OCI-LY3 (cell line): ENCODE measurements at regions not wholly inside any gene's neighbourhood (a gene's known extent, or its start where the extent isn't known, plus 50 kb on each side); places are given as distances from the start of the nearest gene placed in this dataset.

Experiments
- EZH2phosphoT487 ChIP-seq: fragments of 200-600 bp; shearing (Covaris generic); IDR thresholded peaks from 2 replicates; pipeline ENCODE4 v1.6.1; 2018; ENCODE audit warnings: antibody characterized with exemption, mixed run types, low read depth
- TF ChIP-seq, protein P1 (sequence below): fragments of 200-600, 300-600 bp; sonication (generic); IDR thresholded peaks from 2 replicates; pipeline ENCODE4 v1.5.1; 2014; ENCODE audit warnings: antibody characterized with exemption, low read length, low read depth

DNA sequence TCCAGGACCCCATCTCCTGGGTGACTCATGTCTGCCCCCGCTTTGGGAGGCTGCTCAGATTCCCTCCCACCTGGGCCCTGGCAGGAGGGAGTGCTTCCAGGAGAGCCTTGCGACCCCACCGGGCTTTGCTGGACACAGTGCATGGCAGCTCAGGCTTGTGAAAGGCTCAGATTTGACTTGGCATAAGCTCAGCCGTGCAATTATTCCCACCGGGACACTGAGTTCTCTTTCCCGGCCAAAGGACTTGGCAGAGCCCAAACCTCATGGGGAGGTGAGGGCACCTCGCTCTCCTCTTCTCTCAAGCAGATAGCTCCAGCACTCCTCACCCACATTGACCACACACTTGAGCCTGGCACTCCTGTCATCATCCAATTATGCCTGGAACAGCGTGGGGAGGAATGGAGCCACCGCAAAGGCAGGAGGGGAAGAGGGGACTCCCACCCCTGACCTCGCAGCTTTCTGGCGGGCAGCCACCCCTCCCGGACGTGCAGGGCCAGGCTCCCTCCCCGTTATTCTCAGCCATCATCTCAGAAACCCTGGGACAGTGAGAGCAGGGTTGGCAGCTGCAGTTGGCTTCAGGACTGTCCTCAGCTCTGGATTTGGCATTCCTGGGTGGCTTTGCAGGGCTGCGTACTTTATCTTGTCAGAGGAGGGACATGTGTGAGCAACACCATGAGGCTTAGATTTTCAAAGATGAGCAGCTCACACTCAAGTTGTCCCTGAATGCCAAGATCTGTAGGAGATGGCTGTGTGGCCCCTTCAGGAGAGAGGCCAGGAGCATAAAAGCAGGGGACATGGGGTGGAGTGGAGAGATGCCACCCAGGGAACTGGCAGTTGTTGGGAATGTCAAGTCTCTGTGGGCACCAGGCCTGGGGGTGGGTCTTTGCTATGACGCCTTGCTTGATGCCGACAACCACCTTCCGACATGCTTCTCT, 306.2 kb downstream of the TEX29 start:
- TF ChIP-seq, protein P1, sequence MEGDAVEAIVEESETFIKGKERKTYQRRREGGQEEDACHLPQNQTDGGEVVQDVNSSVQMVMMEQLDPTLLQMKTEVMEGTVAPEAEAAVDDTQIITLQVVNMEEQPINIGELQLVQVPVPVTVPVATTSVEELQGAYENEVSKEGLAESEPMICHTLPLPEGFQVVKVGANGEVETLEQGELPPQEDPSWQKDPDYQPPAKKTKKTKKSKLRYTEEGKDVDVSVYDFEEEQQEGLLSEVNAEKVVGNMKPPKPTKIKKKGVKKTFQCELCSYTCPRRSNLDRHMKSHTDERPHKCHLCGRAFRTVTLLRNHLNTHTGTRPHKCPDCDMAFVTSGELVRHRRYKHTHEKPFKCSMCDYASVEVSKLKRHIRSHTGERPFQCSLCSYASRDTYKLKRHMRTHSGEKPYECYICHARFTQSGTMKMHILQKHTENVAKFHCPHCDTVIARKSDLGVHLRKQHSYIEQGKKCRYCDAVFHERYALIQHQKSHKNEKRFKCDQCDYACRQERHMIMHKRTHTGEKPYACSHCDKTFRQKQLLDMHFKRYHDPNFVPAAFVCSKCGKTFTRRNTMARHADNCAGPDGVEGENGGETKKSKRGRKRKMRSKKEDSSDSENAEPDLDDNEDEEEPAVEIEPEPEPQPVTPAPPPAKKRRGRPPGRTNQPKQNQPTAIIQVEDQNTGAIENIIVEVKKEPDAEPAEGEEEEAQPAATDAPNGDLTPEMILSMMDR = no peak
- TF ChIP-seq EZH2phosphoT487 = no peak
